Cerebellar cortex (tissue), 1 donor: ENCODE measurements at regions not wholly inside any gene's neighbourhood (a gene's known extent, or its start where the extent isn't known, plus 50 kb on each side); places are given as distances from the start of the nearest gene placed in this dataset.
A peak's percentile ranks its signal among the peaks of the same experiment; 100 is the strongest.
"Not testable (repeated sequence)": the region's sequence is repeated elsewhere in the genome, so short reads cannot be mapped to it uniquely, and the experiment has no call there.

Source experiments
- DNase-seq: peaks from one replicate; pipeline ENCODE4 v3.0.0-alpha.2; 2015; ENCODE audit warnings: low spot score

GRCh38 chr13:111501596-111502535, 181.4 kb downstream of the TEX29 start:
- not testable (repeated sequence) for DNase-seq

DNA sequence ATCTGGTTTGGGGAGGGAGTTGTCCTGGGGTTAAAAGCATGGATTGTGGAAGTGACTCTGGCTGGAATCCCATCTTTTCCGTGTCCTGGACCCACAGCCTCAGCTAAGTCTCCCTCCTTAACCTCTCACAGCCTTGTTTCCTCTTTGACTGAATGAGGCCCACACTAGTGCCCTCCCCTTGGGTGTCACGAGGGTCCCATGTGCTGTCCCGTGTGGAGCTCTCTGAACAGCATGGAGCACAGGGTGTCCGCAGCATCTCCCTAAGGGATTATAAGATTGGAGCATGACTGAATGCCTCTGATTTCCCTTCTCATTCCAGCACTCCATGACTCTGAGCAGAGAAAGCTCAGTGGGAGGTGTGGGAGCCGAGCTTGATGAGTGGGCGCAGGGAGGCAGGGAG, 182.5 kb downstream of the TEX29 start:
- no peak for DNase-seq

- no peak for DNase-seq
Measured at GRCh38 chr13:111503376-111503775, 182.9 kb downstream of the TEX29 start.

DNA sequence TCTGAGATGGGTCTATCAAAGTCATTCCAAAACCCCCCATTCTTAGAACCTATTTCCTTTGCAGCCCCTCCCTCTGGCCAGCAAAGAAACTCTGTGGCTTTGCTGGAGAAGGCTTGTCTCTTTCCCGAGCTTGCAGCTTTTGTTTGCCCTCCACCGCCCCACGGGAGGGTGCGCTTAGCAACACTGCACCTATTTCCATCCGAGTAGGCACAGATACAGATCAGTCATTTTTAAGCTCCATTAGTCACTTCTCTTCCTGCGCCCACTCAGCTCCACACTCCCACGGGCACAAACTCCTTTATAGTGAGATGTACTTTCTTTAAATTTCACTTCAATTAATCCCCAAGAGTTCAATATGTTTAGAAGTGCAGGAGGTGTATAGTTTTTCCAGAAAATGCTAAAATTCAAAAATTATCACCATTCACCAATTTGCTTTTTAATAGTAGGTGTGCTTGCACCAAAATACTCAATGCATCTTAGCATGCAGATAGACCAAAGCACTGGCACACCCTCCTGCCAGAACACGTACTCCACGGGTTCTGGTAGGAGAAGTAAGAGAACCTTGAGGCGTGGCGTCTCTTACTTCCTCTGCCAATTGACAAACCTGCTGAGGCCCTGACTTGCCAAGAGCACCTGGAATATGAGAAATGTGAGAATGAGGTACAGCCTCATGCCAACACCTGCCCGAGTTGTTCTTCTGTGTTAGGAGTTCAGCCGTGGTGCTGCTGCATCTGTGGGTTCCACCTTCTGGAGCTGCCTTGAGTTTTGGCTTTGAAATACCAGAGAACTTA, 183.7 kb downstream of the TEX29 start:
- DNase-seq, result no peak

- peak; percentile 29 for DNase-seq
Measured at GRCh38 chr13:111505175-111505777, 184.8 kb downstream of the TEX29 start.

DNA sequence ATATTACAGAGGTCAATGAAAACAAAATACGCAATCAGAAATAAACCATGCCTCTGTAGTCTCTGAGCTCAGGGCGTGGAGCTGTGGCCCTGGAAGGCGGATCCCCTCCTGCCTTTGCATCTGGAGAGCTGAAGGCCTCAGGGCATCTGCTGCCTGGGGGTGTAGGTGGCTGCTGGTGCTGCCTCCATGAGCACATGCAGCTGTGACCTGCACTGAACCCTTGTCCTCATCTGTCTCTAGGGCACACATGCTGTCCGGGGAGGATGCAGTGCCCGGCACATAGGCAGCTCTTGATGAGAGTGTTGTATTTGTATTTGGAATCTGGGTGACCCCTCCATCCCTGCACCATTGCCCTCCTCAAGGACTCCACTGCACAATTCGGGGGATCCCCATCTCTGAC, 185.7 kb downstream of the TEX29 start:
- DNase-seq, result no peak

DNA sequence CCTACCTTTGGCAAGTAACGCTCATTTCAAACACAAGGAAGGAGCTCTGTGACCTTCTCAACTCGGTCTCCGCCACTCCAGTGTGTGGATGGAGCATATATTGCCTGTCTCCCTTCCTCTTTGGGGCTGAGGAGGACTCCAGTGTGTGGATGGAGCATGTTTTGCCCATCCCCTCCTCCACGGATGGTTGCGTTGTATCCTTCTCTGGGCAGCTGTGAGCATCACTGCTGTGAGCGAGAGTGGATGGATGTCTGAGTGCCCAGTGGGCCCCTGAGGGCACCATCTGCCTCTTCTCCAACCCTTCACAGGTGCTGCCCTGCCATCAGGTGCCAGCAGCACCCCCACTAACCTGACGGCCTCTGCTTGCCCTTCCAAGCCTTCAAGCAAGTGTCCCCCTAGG, 186.2 kb downstream of the TEX29 start:
- DNase-seq, result no peak

- no peak for DNase-seq
Measured at GRCh38 chr13:111508164-111508870, 187.9 kb downstream of the TEX29 start.

DNA sequence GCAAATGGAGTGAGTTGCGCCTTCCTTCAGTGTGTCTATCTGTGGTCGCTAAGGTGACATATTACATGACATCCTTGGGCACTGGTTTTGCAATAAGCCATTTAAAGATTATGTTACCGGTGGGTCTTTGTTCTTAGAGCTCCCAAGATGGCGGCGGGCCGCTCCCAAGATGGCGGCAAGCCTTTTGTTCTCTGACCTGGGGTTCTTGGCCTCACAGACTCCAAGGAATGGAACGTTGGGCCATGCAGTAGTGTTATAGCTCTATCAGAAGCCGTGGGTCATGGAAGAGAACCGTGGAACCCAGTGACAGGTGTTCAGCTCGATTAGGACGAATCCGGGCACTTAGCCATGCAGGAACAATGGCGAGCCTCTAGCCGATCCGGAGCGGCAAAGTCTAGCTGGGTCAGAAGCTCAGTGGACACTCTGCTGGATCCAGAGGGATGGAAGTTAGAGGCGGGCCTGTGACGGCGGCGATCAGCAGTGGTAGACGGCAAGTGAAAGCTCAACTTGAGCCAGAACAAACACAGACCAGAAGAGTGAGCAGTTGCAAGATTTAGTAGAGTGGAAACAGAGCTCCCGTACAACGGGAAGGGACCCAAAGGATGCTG, 188.6 kb downstream of the TEX29 start:
- DNase-seq, result no peak

GRCh38 chr13:111510502-111511218, 190.2 kb downstream of the TEX29 start:
- DNase-seq, result no peak

- no peak for DNase-seq
Measured at GRCh38 chr13:111511219-111511732, 190.8 kb downstream of the TEX29 start.

DNA sequence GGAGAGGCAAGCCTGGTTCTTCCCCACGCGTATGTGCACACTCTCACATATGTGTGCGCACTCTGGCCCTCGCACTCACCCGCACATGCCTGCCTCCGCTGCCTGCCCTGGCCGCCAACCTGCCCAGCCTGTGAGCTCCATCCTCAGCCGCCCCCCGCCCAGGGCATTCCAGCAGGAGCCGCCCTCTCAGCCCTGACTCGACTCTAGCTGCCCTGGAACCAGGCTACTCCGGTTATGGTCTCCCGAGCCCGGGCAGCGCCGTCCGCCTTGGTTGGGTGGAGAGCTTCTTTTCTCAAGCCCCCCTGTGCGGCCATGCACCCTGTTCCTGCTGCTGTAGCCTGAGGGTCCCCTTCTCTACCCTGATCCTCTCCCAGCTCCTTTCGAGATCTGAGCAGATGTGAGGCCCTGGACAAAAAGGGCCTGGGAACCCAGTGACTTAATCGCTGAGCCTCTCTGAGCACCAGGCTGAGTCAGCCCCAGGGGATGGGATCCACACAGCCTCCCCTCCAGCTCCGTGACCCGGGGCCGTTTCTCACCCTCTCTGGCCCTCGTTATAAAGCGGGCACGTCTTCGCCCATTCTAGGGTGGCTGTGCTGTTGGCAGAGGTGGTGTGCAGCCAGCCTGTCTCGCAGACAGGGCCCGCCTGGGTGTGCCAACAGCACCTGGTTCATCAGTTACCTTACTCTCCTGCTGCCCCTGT, 191.5 kb downstream of the TEX29 start:
- no peak for DNase-seq

GRCh38 chr13:111512707-111513106, 192.3 kb downstream of the TEX29 start:
- DNase-seq, result no peak

DNA sequence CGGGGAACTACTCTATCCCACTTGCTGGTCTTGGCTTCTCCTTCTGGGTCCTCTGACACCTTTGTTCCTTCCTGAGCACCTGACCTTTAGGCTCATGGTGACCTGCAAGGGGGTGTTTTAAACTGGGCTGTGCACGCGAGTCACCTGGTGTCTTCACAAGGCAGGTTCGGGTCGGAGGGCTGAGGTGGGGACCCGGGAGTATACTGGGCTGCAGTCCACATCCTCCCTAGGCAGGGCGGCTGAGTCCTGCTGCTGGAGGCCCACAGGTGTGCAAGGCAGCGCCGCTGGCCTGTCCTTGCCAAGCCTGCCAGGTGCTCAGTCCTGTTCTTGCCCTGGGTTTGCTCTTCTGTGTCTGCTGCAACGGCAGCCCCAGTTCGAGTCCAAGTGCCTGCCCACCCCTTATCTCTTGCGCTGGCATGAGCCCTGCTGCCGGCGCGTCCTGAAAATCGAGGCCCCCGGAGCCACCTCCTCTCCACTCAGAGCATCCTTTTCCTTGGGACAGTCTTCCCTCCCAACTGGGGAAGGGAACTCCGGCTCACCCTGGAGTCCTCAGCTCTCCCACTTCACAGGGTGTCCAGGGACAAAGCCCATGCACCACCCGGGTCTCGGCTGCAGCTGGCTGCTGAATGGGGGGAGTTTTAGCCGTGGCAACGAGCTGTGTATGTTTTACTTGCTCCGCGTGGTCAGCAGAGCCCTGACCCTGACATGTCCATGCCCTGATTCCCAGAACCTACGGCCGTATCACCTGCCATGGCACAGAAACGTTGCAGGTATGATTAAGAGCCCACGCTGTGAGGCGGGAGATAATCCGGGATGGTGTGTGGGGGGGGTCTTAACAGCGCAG, 193.5 kb downstream of the TEX29 start:
- no peak for DNase-seq

GRCh38 chr13:111514610-111515306, 194.3 kb downstream of the TEX29 start:
- DNase-seq, result no peak

GRCh38 chr13:111515307-111515617, 194.8 kb downstream of the TEX29 start:
- no peak for DNase-seq

DNA sequence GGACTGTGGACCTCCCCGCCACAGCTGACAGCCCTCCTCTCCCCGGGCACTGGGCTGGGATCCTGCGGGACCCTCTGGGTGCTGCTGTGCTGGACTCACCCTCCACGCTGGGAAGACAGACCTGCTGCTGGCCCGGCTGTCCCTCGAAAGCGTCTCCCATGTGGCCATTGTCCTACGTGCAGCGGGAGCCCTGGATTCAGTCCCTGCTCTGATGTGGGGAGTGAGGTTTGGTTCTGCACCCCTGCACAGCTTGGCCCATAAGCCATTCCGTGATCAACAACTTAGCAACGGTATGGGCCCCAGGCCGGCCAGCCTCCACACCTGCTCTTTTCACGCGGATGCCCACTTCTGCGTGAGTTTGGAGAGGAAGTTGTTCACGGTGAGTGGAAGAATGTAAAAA, 195.2 kb downstream of the TEX29 start:
- no peak for DNase-seq
